ENCODE measurements at regions not wholly inside any gene's neighbourhood (a gene's known extent, or its start where the extent isn't known, plus 50 kb on each side); places are given as distances from the start of the nearest gene placed in this dataset.

DNA sequence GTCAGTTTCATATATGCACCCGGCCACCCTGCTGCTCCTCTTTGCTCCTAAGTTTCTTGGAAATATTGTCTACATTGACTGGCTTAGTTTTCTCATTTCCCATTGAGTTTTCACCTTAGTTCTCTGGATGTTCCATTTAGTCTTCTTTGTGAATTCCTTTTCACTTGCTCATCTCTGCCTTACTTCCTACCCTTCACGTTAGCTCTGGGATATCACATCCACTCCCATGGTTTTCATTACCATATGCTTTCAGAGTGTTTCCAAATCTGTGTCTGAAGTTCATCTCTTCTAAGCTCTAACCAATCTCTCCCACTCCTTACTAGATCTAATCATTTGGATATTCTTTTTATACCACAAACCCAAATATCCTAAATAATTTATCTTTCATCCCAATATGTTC is 226.4 kb downstream of the FAM76B start:
- CTCF ChIA-PET (ENCODE audit: partially characterized antibody), result interaction anchor here (0.6 to 2.5 kb wide), 5 partner anchors 18 to 405 kb away, joined by 3 to 14 read pairs (median 3); no protein-coding TSS in a partner anchor
- H3K27ac ChIP-seq (ENCODE audit: low read depth, low read length), result no peak overlapping the region
- TF ChIP-seq, protein P1, sequence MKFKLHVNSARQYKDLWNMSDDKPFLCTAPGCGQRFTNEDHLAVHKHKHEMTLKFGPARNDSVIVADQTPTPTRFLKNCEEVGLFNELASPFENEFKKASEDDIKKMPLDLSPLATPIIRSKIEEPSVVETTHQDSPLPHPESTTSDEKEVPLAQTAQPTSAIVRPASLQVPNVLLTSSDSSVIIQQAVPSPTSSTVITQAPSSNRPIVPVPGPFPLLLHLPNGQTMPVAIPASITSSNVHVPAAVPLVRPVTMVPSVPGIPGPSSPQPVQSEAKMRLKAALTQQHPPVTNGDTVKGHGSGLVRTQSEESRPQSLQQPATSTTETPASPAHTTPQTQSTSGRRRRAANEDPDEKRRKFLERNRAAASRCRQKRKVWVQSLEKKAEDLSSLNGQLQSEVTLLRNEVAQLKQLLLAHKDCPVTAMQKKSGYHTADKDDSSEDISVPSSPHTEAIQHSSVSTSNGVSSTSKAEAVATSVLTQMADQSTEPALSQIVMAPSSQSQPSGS (IDR thresholded peaks at IDR 0.05; ENCODE audit: low read length), result no peak
- TF ChIP-seq SP4 (IDR thresholded peaks at IDR 0.05; ENCODE audit: low read length) (no peak), NRF1 (IDR thresholded peaks at IDR 0.05; ENCODE audit: low read depth, low read length) (no peak), CBX5 (IDR thresholded peaks at IDR 0.05; ENCODE audit: low read depth, low read length) (no peak), RNF2 (IDR thresholded peaks at IDR 0.05; ENCODE audit: borderline replicate concordance, low read depth, low read length, missing control alignments, poor library complexity, severe bottlenecking) (no peak)

More for the DNA sequence above, 226.4 kb downstream of the FAM76B start:
- no peak overlapping the region for H4K8ac ChIP-seq (ENCODE audit: extremely low read depth, insufficient read depth, low read length)
- H2BK120ac ChIP-seq (replicated peaks; ENCODE audit: low read depth, low read length), result no peak overlapping the region
- POLR2A ChIA-PET (ENCODE audit: partially characterized antibody), result no interaction called here
- no peak overlapping the region for H2BK15ac ChIP-seq (ENCODE audit: low read length)
- H3K27me3 ChIP-seq (replicated peaks in 1 of 4; ENCODE audit: control insufficient read depth in 3 of 4, extremely low read depth in 1 of 4, insufficient read depth in 3 of 4, low read length in 3 of 4), result no peaks in the 10 kb centered on the region
- no peak overlapping the region for H3K9ac ChIP-seq (replicated peaks in 1 of 4; ENCODE audit: extremely low read depth in 1 of 4, low read depth in 3 of 4, low read length in 3 of 4)
- FAIRE-seq (no peak), DNase-seq (ENCODE audit: low read depth in 1 of 2, low spot score in 2 of 2) (no peak)
- H3K23ac ChIP-seq (ENCODE audit: insufficient read length), result no peak overlapping the region
- no peak overlapping the region for H3K14ac ChIP-seq (ENCODE audit: insufficient read length)
- H3K79me1 ChIP-seq (ENCODE audit: low read depth, low read length), result no peaks in the 10 kb centered on the region
- H3K4me2 ChIP-seq (ENCODE audit: insufficient read depth in 1 of 2, low read depth in 2 of 2, low read length in 2 of 2), result no peak overlapping the region
- H4K5ac ChIP-seq (ENCODE audit: insufficient read length, low read depth, low read length), result no peak overlapping the region
- no peaks in the 10 kb centered on the region for H3K9me3 ChIP-seq (ENCODE audit: insufficient read depth in 2 of 2, low read depth in 1 of 2, low read length in 1 of 2)
- H2BK12ac ChIP-seq (ENCODE audit: low read depth, low read length), result no peak overlapping the region
- H2AFZ ChIP-seq (ENCODE audit: low read length), result no peak overlapping the region
- no peaks in the 10 kb centered on the region for H3K23me2 ChIP-seq (ENCODE audit: low read depth, low read length)
- no peaks in the 10 kb centered on the region for H3K79me2 ChIP-seq (ENCODE audit: control insufficient read depth in 1 of 2, insufficient read depth in 2 of 2, low read length in 2 of 2)
- H3K56ac ChIP-seq (replicated peaks; ENCODE audit: insufficient read length, low read depth, low read length), result no peak overlapping the region
- no peak overlapping the region for H3K4ac ChIP-seq (replicated peaks; ENCODE audit: insufficient read length, low read depth, low read length)
- H4K20me1 ChIP-seq (replicated peaks in 1 of 2; ENCODE audit: control insufficient read depth in 1 of 2, insufficient read depth in 2 of 2, low read length in 2 of 2), result no peaks in the 10 kb centered on the region
- H3K4me3 ChIP-seq (ENCODE audit: extremely low read depth in 1 of 4, insufficient read depth in 2 of 4, low read depth in 3 of 4, low read length in 4 of 4), result no peak overlapping the region
- 91% methylated on average over 2 of the region's 2 CpGs; no CpG with 5 or more reads in 1 of the 2 experiments for WGBS, 2 experiments (ENCODE audit: extremely low coverage in 1 of 2, insufficient coverage in 1 of 2, insufficient read length in 1 of 2, insufficient replicate concordance in 2 of 2, low coverage in 1 of 2, low lambda C conversion rate in 2 of 2, missing lambda C conversion rate in 1 of 2)
- no peaks in the 10 kb centered on the region for H3K36me3 ChIP-seq (ENCODE audit: control insufficient read depth in 2 of 4, insufficient read depth in 4 of 4, low read length in 3 of 4)
- no peak overlapping the region for H2AK5ac ChIP-seq (ENCODE audit: low read depth, low read length)
- H2BK20ac ChIP-seq (ENCODE audit: low read length), result no peak overlapping the region
- no peak overlapping the region for H4K91ac ChIP-seq (replicated peaks; ENCODE audit: insufficient read length, low read length)
- no peak overlapping the region for H2BK5ac ChIP-seq (ENCODE audit: low read depth, low read length)
- H3K4me1 ChIP-seq (replicated peaks in 1 of 4; ENCODE audit: control insufficient read depth in 3 of 4, insufficient read depth in 4 of 4, low read length in 3 of 4), result no peaks in the 10 kb centered on the region; a peak in 1 of 7 replicates
- no peak overlapping the region for H3K18ac ChIP-seq (ENCODE audit: extremely low read depth, low read length)
